CD14-positive monocyte (primary cell): ENCODE measurements at regions not wholly inside any gene's neighbourhood (a gene's known extent, or its start where the extent isn't known, plus 50 kb on each side); places are given as distances from the start of the nearest gene placed in this dataset.

Source experiments
- DNase-seq, 3 donors: peaks; one replicate each; pipeline ENCODE4 v3.0.0-alpha.2; 2011 to 2022
- H2AFZ ChIP-seq: 2 replicates; pipeline ENCODE4 v1.6.0; 2012; ENCODE audit warnings: mild to moderate bottlenecking, low read depth, low read length, inconsistent platforms; ENCODE audit not compliant: insufficient read depth, poor library complexity, severe bottlenecking
- H3K27ac ChIP-seq, 2 donors: 1 replicate in 1 of 2; 2 replicates in 1 of 2; pipeline ENCODE4 v1.5.1; 2012 to 2013; ENCODE audit warnings: low read length in 2 of 2, control low read depth in 1 of 2, inconsistent platforms in 1 of 2, low read depth in 1 of 2, mild to moderate bottlenecking in 1 of 2
- H3K27me3 ChIP-seq, 2 donors: one replicate each; pipeline versions ENCODE4 v1.6.0 to v1.6.1; 2011 to 2013; ENCODE audit warnings: low read length in 2 of 2; ENCODE audit not compliant: control insufficient read depth in 2 of 2, insufficient read depth in 2 of 2
- H3K36me3 ChIP-seq, 2 donors: replicated peaks in 1 of 2; 1 replicate in 1 of 2; 2 replicates in 1 of 2; pipeline versions ENCODE4 v1.5.1 to v1.6.1; 2012 to 2013; ENCODE audit warnings: low read length in 2 of 2, control low read depth in 1 of 2, inconsistent platforms in 1 of 2, mild to moderate bottlenecking in 1 of 2; ENCODE audit not compliant: insufficient read depth in 2 of 2, control insufficient read depth in 1 of 2
- H3K4me1 ChIP-seq, 2 donors: 1 replicate in 1 of 2; 2 replicates in 1 of 2; pipeline versions ENCODE4 v1.5.1 to v1.6.1; 2012 to 2013; ENCODE audit warnings: low read length in 2 of 2, control low read depth in 1 of 2, inconsistent platforms in 1 of 2, mild to moderate bottlenecking in 1 of 2, moderate library complexity in 1 of 2; ENCODE audit not compliant: insufficient read depth in 2 of 2, control insufficient read depth in 1 of 2
- H3K4me2 ChIP-seq: replicated peaks from 2 replicates; pipeline ENCODE3; 2012; ENCODE audit warnings: low read length, moderate library complexity, mild to moderate bottlenecking; ENCODE audit not compliant: poor library complexity, severe bottlenecking; ENCODE audit errors: extremely low read depth
- H3K4me3 ChIP-seq, 3 experiments: fragments of 200-600 bp in 1 of 3; sonication (generic) in 1 of 3; replicated peaks in 1 of 3; 1 replicate in 2 of 3; 2 replicates in 1 of 3; pipeline ENCODE4 v1.5.1; 2011 to 2013; ENCODE audit warnings: low read length in 3 of 3, mild to moderate bottlenecking in 3 of 3, control low read depth in 2 of 3, low read depth in 2 of 3, inconsistent platforms in 1 of 3, moderate library complexity in 1 of 3
- H3K79me2 ChIP-seq: 2 replicates; pipeline ENCODE4 v1.6.0; 2012; ENCODE audit warnings: mild to moderate bottlenecking, control low read depth, inconsistent platforms, low read length, moderate library complexity; ENCODE audit not compliant: insufficient read depth
- H3K9ac ChIP-seq: 2 replicates; pipeline ENCODE4 v1.6.0; 2017; ENCODE audit warnings: low read length, mild to moderate bottlenecking; ENCODE audit not compliant: insufficient read depth, poor library complexity, severe bottlenecking
- H3K9me3 ChIP-seq, 2 donors: replicated peaks in 1 of 2; 1 replicate in 1 of 2; 2 replicates in 1 of 2; pipeline versions ENCODE4 v1.5.1 to v1.6.1; 2012 to 2013; ENCODE audit warnings: low read length in 2 of 2, control low read depth in 1 of 2; ENCODE audit not compliant: control insufficient read depth in 1 of 2, insufficient read depth in 1 of 2
- H4K20me1 ChIP-seq: 2 replicates; pipeline ENCODE4 v1.6.0; 2012; ENCODE audit warnings: mild to moderate bottlenecking, low read length, control low read depth, moderate library complexity; ENCODE audit not compliant: insufficient read depth
- H3K27ac Mint-ChIP-seq, 7 donors: one replicate each; pipeline ENCODE4 v1.8.0; 2020; ENCODE audit warnings: mild to moderate bottlenecking in 7 of 7, mixed read lengths in 7 of 7, moderate library complexity in 6 of 7, inconsistent platforms in 2 of 7
- H3K27me3 Mint-ChIP-seq, 3 donors: one replicate each; pipeline ENCODE4 v1.8.0; 2021 to 2022; ENCODE audit warnings: low read depth in 3 of 3, mild to moderate bottlenecking in 3 of 3, mixed read lengths in 3 of 3, moderate library complexity in 3 of 3, inconsistent platforms in 1 of 3
- H3K36me3 Mint-ChIP-seq, 2 donors: one replicate each; pipeline ENCODE4 v1.8.0; 2020; ENCODE audit warnings: mixed read lengths in 2 of 2, inconsistent platforms in 1 of 2, mild to moderate bottlenecking in 1 of 2
- H3K4me1 Mint-ChIP-seq: one replicate; pipeline ENCODE4 v1.8.0; 2020; ENCODE audit warnings: mild to moderate bottlenecking, mixed read lengths
- H3K4me3 Mint-ChIP-seq, 2 donors: one replicate each; pipeline ENCODE4 v1.8.0; 2020; ENCODE audit warnings: mild to moderate bottlenecking in 2 of 2, mixed read lengths in 2 of 2, moderate library complexity in 1 of 2
- H3K9me3 Mint-ChIP-seq, 7 donors: one replicate each; pipeline ENCODE4 v1.8.0; 2020 to 2022; ENCODE audit warnings: mixed read lengths in 7 of 7, mild to moderate bottlenecking in 6 of 7, moderate library complexity in 6 of 7, inconsistent platforms in 2 of 7
- CTCF ChIP-seq: fragments of 200-600 bp; IDR thresholded peaks from one replicate; pipeline ENCODE4 v1.8.0; 2022; ENCODE audit warnings: antibody characterized with exemption, mild to moderate bottlenecking
- WGBS: methylation state at CpG from one replicate; pipeline ENCODE4 v1.1.5; 2013; ENCODE audit warnings: missing lambda C conversion rate; ENCODE audit not compliant: insufficient coverage; 5-methylcytosine and 5-hydroxymethylcytosine counted together
- intact Hi-C, 2 donors: fragments of 100-400 bp; cut with micrococcal nuclease; formaldehyde crosslinking; loops; one replicate each; pipeline versions ENCODE4 v1.15.0 to v1.15.1; 2023

- WGBS = no CpG with 5 or more reads among the region's 4 CpGs
Measured at GRCh38 chr6:150711061-150711460, 111.4 kb downstream of the PLEKHG1 start.

GRCh38 chr6:150711584-150712504 lies 112.2 kb downstream of the PLEKHG1 start:
- no peak overlapping the region for H3K9ac ChIP-seq
- Mint-ChIP-seq H3K9me3 (peaks cover 0 to 1% (median 0%) of the 10 kb centered on the region in 7 donors), H3K4me3 (no peak overlapping the region), H3K27ac (no peak overlapping the region), H3K27me3 (peaks cover 1 to 14% (median 2%) of the 10 kb centered on the region in 3 donors), H3K36me3 (no peaks in the 10 kb centered on the region), H3K4me1 (peaks cover 6% of the 10 kb centered on the region)
- no peaks in the 10 kb centered on the region for H3K36me3 ChIP-seq
- H3K79me2 ChIP-seq = no peaks in the 10 kb centered on the region
- no peak overlapping the region for H3K4me2 ChIP-seq
- no peak for DNase-seq
- H3K27ac ChIP-seq = no peak overlapping the region
- 97% methylated on average over 3 of the region's 8 CpGs for WGBS
- no peaks in the 10 kb centered on the region for H3K9me3 ChIP-seq
- intact Hi-C loops = no loop called here
- no peaks in the 10 kb centered on the region for H4K20me1 ChIP-seq
- peaks cover 3 to 8% of the 10 kb centered on the region in 2 donors for H3K4me1 ChIP-seq
- no peak overlapping the region for H2AFZ ChIP-seq
- H3K4me3 ChIP-seq = no peak overlapping the region
- H3K27me3 ChIP-seq = no peaks in the 10 kb centered on the region
- no peak for TF ChIP-seq CTCF

More at GRCh38 chr6:150711061-150711460, 111.4 kb downstream of the PLEKHG1 start:
- Histone ChIP-seq H3K36me3 (no peaks in the 10 kb centered on the region), H4K20me1 (no peaks in the 10 kb centered on the region), H3K27ac (no peak overlapping the region), H3K27me3 (no peaks in the 10 kb centered on the region), H3K4me1 (peaks cover 3 to 8% of the 10 kb centered on the region in 2 donors), H3K9ac (no peak overlapping the region), H3K79me2 (no peaks in the 10 kb centered on the region), H3K9me3 (no peaks in the 10 kb centered on the region), H3K4me2 (no peak overlapping the region), H2AFZ (no peak overlapping the region), H3K4me3 (no peak overlapping the region)
- Mint-ChIP-seq H3K27ac (no peak overlapping the region), H3K4me3 (no peak overlapping the region), H3K27me3 (peaks cover 1 to 14% (median 4%) of the 10 kb centered on the region in 3 donors), H3K36me3 (no peaks in the 10 kb centered on the region), H3K9me3 (peaks cover 0 to 1% (median 0%) of the 10 kb centered on the region in 7 donors), H3K4me1 (peaks cover 6% of the 10 kb centered on the region)
- no peak for DNase-seq
- no peak for TF ChIP-seq CTCF
- intact Hi-C loops = no loop called here
